OCI-LY3 (cell line): ENCODE measurements at regions not wholly inside any gene's neighbourhood (a gene's known extent, or its start where the extent isn't known, plus 50 kb on each side); places are given as distances from the start of the nearest gene placed in this dataset.

Experiments used
- CTCF ChIP-seq: fragments of 200-600, 300-600 bp; sonication (generic); IDR thresholded peaks from 2 replicates; pipeline ENCODE4 v1.5.1; 2014; ENCODE audit warnings: antibody characterized with exemption, low read length, low read depth
- EZH2phosphoT487 ChIP-seq: fragments of 200-600 bp; shearing (Covaris generic); IDR thresholded peaks from 2 replicates; pipeline ENCODE4 v1.6.1; 2018; ENCODE audit warnings: antibody characterized with exemption, mixed run types, low read depth

GRCh38 chr3:43995547-43996378 is 245.9 kb upstream of the TOPAZ1 start:
- TF ChIP-seq CTCF (no peak), EZH2phosphoT487 (no peak)
